ENCODE measurements at regions not wholly inside any gene's neighbourhood (a gene's known extent, or its start where the extent isn't known, plus 50 kb on each side); places are given as distances from the start of the nearest gene placed in this dataset.

GRCh38 chr3:89002191-89002590 lies 105.2 kb upstream of the EPHA3 start:
- H3K4me3 Mint-ChIP-seq = no peak overlapping the region

DNA sequence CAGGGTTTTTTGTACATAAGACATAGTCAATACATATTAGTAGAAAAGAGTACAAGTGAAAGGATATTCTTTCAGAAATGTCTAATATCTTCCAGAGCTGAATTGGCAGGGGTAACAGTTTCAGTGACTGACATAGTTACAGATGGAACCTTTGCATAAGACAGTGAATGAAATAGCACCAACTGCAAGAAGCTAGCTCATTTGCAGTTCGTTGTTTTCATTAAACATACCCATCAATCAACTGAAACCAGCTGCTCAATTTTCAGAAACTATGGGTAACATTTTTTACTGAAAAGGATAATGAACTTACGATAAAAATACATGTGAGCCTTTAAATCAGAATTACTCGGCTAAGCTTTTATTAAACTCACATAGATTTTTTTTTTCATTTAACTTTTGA lies 93.9 kb upstream of the EPHA3 start:
- no peak overlapping the region for H3K4me3 Mint-ChIP-seq
- no peaks in the 10 kb centered on the region for H3K4me1 ChIP-seq (ENCODE audit: control insufficient read depth, insufficient read depth, low read length)
- H3K27ac ChIP-seq (ENCODE audit: low read depth, low read length) = no peak overlapping the region
- H3K9me3 Mint-ChIP-seq = peaks cover under 1% of the 10 kb centered on the region
- H3K36me3 Mint-ChIP-seq (ENCODE audit: low read depth) = no peaks in the 10 kb centered on the region
- DNase-seq = no peak
- no peaks in the 10 kb centered on the region for H3K4me1 Mint-ChIP-seq
- 92 to 100% methylated on average over 1 to 3 of the region's 3 CpGs for WGBS, 2 experiments (ENCODE audit: insufficient coverage in 1 of 2, insufficient read length in 1 of 2)
- TF ChIP-seq, protein P1, sequence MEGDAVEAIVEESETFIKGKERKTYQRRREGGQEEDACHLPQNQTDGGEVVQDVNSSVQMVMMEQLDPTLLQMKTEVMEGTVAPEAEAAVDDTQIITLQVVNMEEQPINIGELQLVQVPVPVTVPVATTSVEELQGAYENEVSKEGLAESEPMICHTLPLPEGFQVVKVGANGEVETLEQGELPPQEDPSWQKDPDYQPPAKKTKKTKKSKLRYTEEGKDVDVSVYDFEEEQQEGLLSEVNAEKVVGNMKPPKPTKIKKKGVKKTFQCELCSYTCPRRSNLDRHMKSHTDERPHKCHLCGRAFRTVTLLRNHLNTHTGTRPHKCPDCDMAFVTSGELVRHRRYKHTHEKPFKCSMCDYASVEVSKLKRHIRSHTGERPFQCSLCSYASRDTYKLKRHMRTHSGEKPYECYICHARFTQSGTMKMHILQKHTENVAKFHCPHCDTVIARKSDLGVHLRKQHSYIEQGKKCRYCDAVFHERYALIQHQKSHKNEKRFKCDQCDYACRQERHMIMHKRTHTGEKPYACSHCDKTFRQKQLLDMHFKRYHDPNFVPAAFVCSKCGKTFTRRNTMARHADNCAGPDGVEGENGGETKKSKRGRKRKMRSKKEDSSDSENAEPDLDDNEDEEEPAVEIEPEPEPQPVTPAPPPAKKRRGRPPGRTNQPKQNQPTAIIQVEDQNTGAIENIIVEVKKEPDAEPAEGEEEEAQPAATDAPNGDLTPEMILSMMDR (conservative IDR thresholded peaks at IDR 0.05) = no peak
- H3K27me3 Mint-ChIP-seq (ENCODE audit: insufficient read depth) = no peaks in the 10 kb centered on the region
- no peaks in the 10 kb centered on the region for H3K9me3 ChIP-seq (ENCODE audit: control insufficient read depth, low read length)
- H3K9ac ChIP-seq (ENCODE audit: extremely low read depth, low read length, poor library complexity, severe bottlenecking) = no peak overlapping the region
- no peaks in the 10 kb centered on the region for H3K36me3 ChIP-seq (ENCODE audit: control insufficient read depth, insufficient read depth, low read length)
- H3K27ac Mint-ChIP-seq = no peak overlapping the region
- H3K27me3 ChIP-seq (ENCODE audit: control insufficient read depth, insufficient read depth, low read length, poor library complexity, severe bottlenecking) = no peaks in the 10 kb centered on the region
- H3K4me3 ChIP-seq (ENCODE audit: low read length) = no peak overlapping the region

More at GRCh38 chr3:89002191-89002590, 105.2 kb upstream of the EPHA3 start:
- Histone ChIP-seq H3K4me3 (ENCODE audit: low read length) (no peak overlapping the region), H3K9me3 (ENCODE audit: control insufficient read depth, low read length) (no peaks in the 10 kb centered on the region), H3K4me1 (ENCODE audit: control insufficient read depth, insufficient read depth, low read length) (no peaks in the 10 kb centered on the region), H3K27ac (ENCODE audit: low read depth, low read length) (no peak overlapping the region), H3K27me3 (ENCODE audit: control insufficient read depth, insufficient read depth, low read length, poor library complexity, severe bottlenecking) (no peaks in the 10 kb centered on the region), H3K9ac (ENCODE audit: extremely low read depth, low read length, poor library complexity, severe bottlenecking) (no peak overlapping the region), H3K36me3 (ENCODE audit: control insufficient read depth, insufficient read depth, low read length) (no peaks in the 10 kb centered on the region)
- no peaks in the 10 kb centered on the region for H3K36me3 Mint-ChIP-seq (ENCODE audit: low read depth)
- H3K4me1 Mint-ChIP-seq = no peaks in the 10 kb centered on the region
- no peaks in the 10 kb centered on the region for H3K27me3 Mint-ChIP-seq (ENCODE audit: insufficient read depth)
- no peak for DNase-seq
- H3K9me3 Mint-ChIP-seq = no peaks in the 10 kb centered on the region
- H3K27ac Mint-ChIP-seq = no peak overlapping the region
- TF ChIP-seq, protein P1 (conservative IDR thresholded peaks at IDR 0.05) = no peak
- WGBS, 2 experiments (ENCODE audit: insufficient coverage in 1 of 2, insufficient read length in 1 of 2) = 79% methylated on average over 4 of the region's 5 CpGs; no CpG with 5 or more reads in 1 of the 2 experiments

- no peaks in the 10 kb centered on the region for H3K36me3 ChIP-seq (ENCODE audit: control insufficient read depth, insufficient read depth, low read length)
- no peak for DNase-seq
- TF ChIP-seq, protein P1 (conservative IDR thresholded peaks at IDR 0.05) = no peak
- no peak overlapping the region for H3K9ac ChIP-seq (ENCODE audit: extremely low read depth, low read length, poor library complexity, severe bottlenecking)
- H3K36me3 Mint-ChIP-seq (ENCODE audit: low read depth) = no peaks in the 10 kb centered on the region
- no peak overlapping the region for H3K27ac ChIP-seq (ENCODE audit: low read depth, low read length)
- no peak overlapping the region for H3K27ac Mint-ChIP-seq
- H3K4me1 Mint-ChIP-seq = peaks cover 3% of the 10 kb centered on the region
- H3K27me3 Mint-ChIP-seq (ENCODE audit: insufficient read depth) = no peaks in the 10 kb centered on the region
- no peaks in the 10 kb centered on the region for H3K9me3 ChIP-seq (ENCODE audit: control insufficient read depth, low read length)
- H3K27me3 ChIP-seq (ENCODE audit: control insufficient read depth, insufficient read depth, low read length, poor library complexity, severe bottlenecking) = no peaks in the 10 kb centered on the region
- H3K4me3 ChIP-seq (ENCODE audit: low read length) = no peak overlapping the region
- H3K9me3 Mint-ChIP-seq = peaks cover 2% of the 10 kb centered on the region
- no peak overlapping the region for H3K4me3 Mint-ChIP-seq
- WGBS, 2 experiments (ENCODE audit: insufficient coverage in 1 of 2, insufficient read length in 1 of 2) = no CpG with 5 or more reads among the region's 1 CpG
- H3K4me1 ChIP-seq (ENCODE audit: control insufficient read depth, insufficient read depth, low read length) = no peaks in the 10 kb centered on the region
Measured at GRCh38 chr3:89017531-89017930, 89.9 kb upstream of the EPHA3 start.

All from endodermal cell (in vitro differentiated cells).